ENCODE measurements at regions not wholly inside any gene's neighbourhood (a gene's known extent, or its start where the extent isn't known, plus 50 kb on each side); places are given as distances from the start of the nearest gene placed in this dataset.

GRCh38 chr12:41910578-41911320 is 233.9 kb downstream of the GXYLT1 start:
- TF ChIP-seq GATA2 (IDR thresholded peaks at IDR 0.05; ENCODE audit: low read depth, low read length): no peak
- TF ChIP-seq GATA3 (IDR thresholded peaks at IDR 0.05; ENCODE audit: low read depth, low read length): no peak
